ENCODE measurements at regions not wholly inside any gene's neighbourhood (a gene's known extent, or its start where the extent isn't known, plus 50 kb on each side); places are given as distances from the start of the nearest gene placed in this dataset.

DNA sequence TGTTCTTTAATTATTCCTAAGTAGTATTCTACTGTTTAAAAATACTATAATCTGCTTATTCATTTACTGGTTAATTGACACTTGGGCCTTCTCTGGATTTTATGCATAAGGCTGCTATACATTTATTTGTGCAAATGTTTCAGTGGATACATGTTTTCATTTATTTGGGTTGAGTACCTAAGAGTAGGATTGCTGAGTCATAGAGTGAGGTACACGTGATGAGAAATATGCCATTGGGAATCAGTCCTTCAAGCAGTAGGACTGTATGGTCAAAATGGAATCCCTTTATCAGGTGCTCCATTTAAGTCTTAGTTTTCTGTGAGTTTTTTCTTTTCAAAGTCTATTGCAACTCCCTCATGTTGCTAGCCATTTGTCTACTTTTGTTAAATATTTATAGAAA is 275.2 kb upstream of the SORL1-AS1 start:
- Histone ChIP-seq H3K9me3 (no peaks in the 10 kb centered on the region), H3K36me3 (no peaks in the 10 kb centered on the region), H3K4me3 (no peak overlapping the region), H3K27ac (no peak overlapping the region), H3K4me1 (replicated peaks) (no peaks in the 10 kb centered on the region), H3K27me3 (replicated peaks; ENCODE audit: insufficient read depth) (no peaks in the 10 kb centered on the region)
- DNase-seq (ENCODE audit: low spot score), result no peak
- WGBS, result 72% methylated on average over 1 of the region's 1 CpG
- TF ChIP-seq POLR2A (IDR thresholded peaks at IDR 0.05) (no peak), POLR2AphosphoS5 (IDR thresholded peaks at IDR 0.05) (no peak), CTCF (IDR thresholded peaks at IDR 0.05) (no peak)
- intact Hi-C loops (cut with DNase I), result no loop called here

- WGBS, result 20% methylated on average over 16 of the region's 16 CpGs
- Histone ChIP-seq H3K27me3 (replicated peaks; ENCODE audit: insufficient read depth) (no peaks in the 10 kb centered on the region), H3K4me3 (peak overlapping the region; percentile 24), H3K27ac (peak overlapping the region; percentile 61 to 68), H3K4me1 (replicated peaks) (no peaks in the 10 kb centered on the region), H3K9me3 (no peaks in the 10 kb centered on the region), H3K36me3 (no peaks in the 10 kb centered on the region)
- no peak for DNase-seq (ENCODE audit: low spot score)
- TF ChIP-seq POLR2AphosphoS5 (IDR thresholded peaks at IDR 0.05), result no peak
- no peak for TF ChIP-seq POLR2A (IDR thresholded peaks at IDR 0.05)
- TF ChIP-seq CTCF (IDR thresholded peaks at IDR 0.05), result no peak
- intact Hi-C loops (cut with DNase I), result loop anchor here (1.0 to 5.0 kb wide), 3 partner anchors 19 to 374 kb away; no protein-coding TSS in a partner anchor
Measured at GRCh38 chr11:121723246-121723741, 270.5 kb upstream of the SORL1-AS1 start.

- Histone ChIP-seq H3K4me3 (peak overlapping the region; percentile 24), H3K36me3 (no peaks in the 10 kb centered on the region), H3K9me3 (no peaks in the 10 kb centered on the region), H3K27me3 (replicated peaks; ENCODE audit: insufficient read depth) (no peaks in the 10 kb centered on the region), H3K27ac (peak overlapping the region; percentile 61 to 68), H3K4me1 (replicated peaks) (no peaks in the 10 kb centered on the region)
- TF ChIP-seq POLR2A (IDR thresholded peaks at IDR 0.05), result no peak
- peak in 1 of 4 experiments; percentile 27 for TF ChIP-seq CTCF (IDR thresholded peaks at IDR 0.05)
- peak; percentile 77 for TF ChIP-seq POLR2AphosphoS5 (IDR thresholded peaks at IDR 0.05)
- intact Hi-C loops (cut with DNase I), result loop anchor here (1.0 to 5.0 kb wide), 3 partner anchors 20 to 374 kb away; no protein-coding TSS in a partner anchor
- 2% methylated on average over 46 of the region's 46 CpGs for WGBS
- peak; percentile 42 for DNase-seq (ENCODE audit: low spot score)
Measured at GRCh38 chr11:121722431-121723245, 269.9 kb upstream of the SORL1-AS1 start.

GRCh38 chr11:121721961-121722360 is 269.2 kb upstream of the SORL1-AS1 start:
- WGBS, result 70% methylated on average over 7 of the region's 7 CpGs
- Histone ChIP-seq H3K9me3 (no peaks in the 10 kb centered on the region), H3K4me3 (peak overlapping the region in 1 of 2 donors; percentile 24), H3K4me1 (replicated peaks) (no peaks in the 10 kb centered on the region), H3K27ac (peak overlapping the region; percentile 61 to 68), H3K27me3 (replicated peaks; ENCODE audit: insufficient read depth) (no peaks in the 10 kb centered on the region), H3K36me3 (no peaks in the 10 kb centered on the region)
- intact Hi-C loops (cut with DNase I), result loop anchor here (2.0 to 5.0 kb wide), 2 partner anchors 50 to 375 kb away; no protein-coding TSS in a partner anchor
- TF ChIP-seq CTCF (IDR thresholded peaks at IDR 0.05), result no peak
- no peak for TF ChIP-seq POLR2A (IDR thresholded peaks at IDR 0.05)
- no peak for TF ChIP-seq POLR2AphosphoS5 (IDR thresholded peaks at IDR 0.05)
- no peak for DNase-seq (ENCODE audit: low spot score)
